Vagina (tissue), 2 donors: ENCODE measurements at regions not wholly inside any gene's neighbourhood (a gene's known extent, or its start where the extent isn't known, plus 50 kb on each side); places are given as distances from the start of the nearest gene placed in this dataset.

Experiments
- DNase-seq, 2 donors: peaks; one replicate each; pipeline ENCODE4 v3.0.0-alpha.2; 2017; ENCODE audit errors: extremely low spot score in 2 of 2
- H3K27ac ChIP-seq: fragments of 200-600 bp; sonication (generic); one replicate; pipeline ENCODE4 v1.5.1; 2019
- H3K27me3 ChIP-seq: fragments of 200-600 bp; sonication (generic); one replicate; pipeline ENCODE4 v1.5.1; 2019
- H3K36me3 ChIP-seq, 2 donors: fragments of 200-600 bp; sonication (generic); one replicate each; pipeline ENCODE4 v1.5.1; 2017 to 2019
- H3K4me1 ChIP-seq: fragments of 200-600 bp; sonication (generic); one replicate; pipeline ENCODE4 v1.5.1; 2019
- H3K4me3 ChIP-seq, 2 donors: fragments of 200-600 bp; sonication (generic); 1 replicate in 1 of 2; 2 replicates in 1 of 2; pipeline ENCODE4 v1.5.1; 2016 to 2019
- H3K9me3 ChIP-seq: fragments of 200-600 bp; sonication (generic); one replicate; pipeline ENCODE4 v1.5.1; 2019
- CTCF ChIP-seq, 3 experiments: fragments of 450-650 bp in 2 of 3; fragments of 200-600 bp in 1 of 3; sonication (generic) in 1 of 3; IDR thresholded peaks; one replicate each; pipeline ENCODE4 v1.5.1; 2017 to 2019; ENCODE audit warnings: antibody characterized with exemption in 3 of 3, mild to moderate bottlenecking in 2 of 3, moderate library complexity in 2 of 3
- POLR2A ChIP-seq, 2 donors: fragments of 450-650 bp; IDR thresholded peaks; one replicate each; pipeline ENCODE4 v1.6.1; 2017; ENCODE audit warnings: antibody characterized with exemption in 2 of 2, mild to moderate bottlenecking in 2 of 2, moderate library complexity in 2 of 2
- POLR2AphosphoS5 ChIP-seq, 2 donors: sonication (generic); formaldehyde crosslinking; IDR thresholded peaks; one replicate each; pipeline ENCODE4 v1.9.0; 2017; ENCODE audit warnings: antibody characterized with exemption in 2 of 2, mild to moderate bottlenecking in 2 of 2, low read depth in 1 of 2; ENCODE audit not compliant: insufficient read depth in 1 of 2
- intact Hi-C: fragments of 100-400 bp; cut with DNase I; formaldehyde crosslinking; loops from one replicate; pipeline ENCODE4 v1.15.1; 2023

GRCh38 chr22:48646216-48646925, 1181.3 kb downstream of the BRD1 start:
- TF ChIP-seq POLR2AphosphoS5 (IDR thresholded peaks at IDR 0.05; ENCODE audit: insufficient read depth in 1 of 2, low read depth in 1 of 2) (no peak), POLR2A (IDR thresholded peaks at IDR 0.05) (no peak)
- no peaks in the 10 kb centered on the region for H3K4me1 ChIP-seq

DNA sequence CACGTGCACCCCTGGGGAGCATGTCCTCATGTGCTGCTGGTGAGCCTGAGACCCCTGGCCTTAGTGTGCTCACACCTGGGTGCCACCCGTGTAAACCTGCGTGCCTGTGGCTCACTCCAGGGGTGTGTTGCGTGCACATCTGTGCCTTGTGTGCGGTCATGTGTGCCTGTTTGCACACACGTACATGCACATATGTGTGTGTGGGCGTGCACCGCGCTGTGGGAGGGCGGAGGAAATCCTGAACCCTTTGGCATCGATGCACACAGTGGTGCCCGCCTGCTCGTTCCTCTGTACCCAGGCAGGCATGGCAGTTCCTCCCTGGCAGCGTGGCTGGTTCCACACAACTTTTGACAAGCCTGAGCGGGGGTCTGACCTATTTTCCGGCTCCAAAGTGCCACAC, 1181.9 kb downstream of the BRD1 start:
- DNase-seq: no peak
- Histone ChIP-seq H3K27ac (no peak overlapping the region), H3K27me3 (no peaks in the 10 kb centered on the region), H3K4me3 (no peak overlapping the region), H3K4me1 (no peaks in the 10 kb centered on the region), H3K9me3 (no peaks in the 10 kb centered on the region), H3K36me3 (no peaks in the 10 kb centered on the region)
- intact Hi-C loops: no loop called here
- TF ChIP-seq POLR2AphosphoS5 (IDR thresholded peaks at IDR 0.05; ENCODE audit: insufficient read depth in 1 of 2, low read depth in 1 of 2) (no peak), POLR2A (IDR thresholded peaks at IDR 0.05) (no peak), CTCF (IDR thresholded peaks at IDR 0.05) (no peak)

More at GRCh38 chr22:48646216-48646925, 1181.3 kb downstream of the BRD1 start:
- Histone ChIP-seq H3K4me3 (no peak overlapping the region), H3K27ac (no peak overlapping the region), H3K36me3 (no peaks in the 10 kb centered on the region), H3K9me3 (no peaks in the 10 kb centered on the region), H3K27me3 (no peaks in the 10 kb centered on the region)
- intact Hi-C loops: no loop called here
- no peak for DNase-seq

DNA sequence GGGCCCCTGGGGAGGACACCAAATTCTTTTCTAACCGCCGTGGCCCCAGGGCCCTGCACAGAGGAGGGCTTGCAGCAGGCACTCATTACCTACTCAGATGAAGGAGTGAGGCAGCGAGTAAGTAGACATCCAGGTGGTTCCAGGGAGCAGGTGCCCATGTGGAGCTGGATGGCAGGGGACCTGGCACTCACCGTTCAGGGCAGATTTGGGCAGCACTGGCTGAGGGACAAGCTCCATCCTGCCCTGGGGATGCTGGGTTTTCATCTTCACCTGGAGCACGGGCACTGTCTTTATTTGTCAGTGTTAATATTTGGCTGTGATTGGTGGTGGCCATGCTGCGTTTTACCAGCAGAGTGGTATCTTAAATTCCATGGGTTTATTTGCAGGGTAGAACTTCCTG, 1182.7 kb downstream of the BRD1 start:
- H3K36me3 ChIP-seq: no peaks in the 10 kb centered on the region
- intact Hi-C loops: no loop called here
- no peaks in the 10 kb centered on the region for H3K4me1 ChIP-seq

DNA sequence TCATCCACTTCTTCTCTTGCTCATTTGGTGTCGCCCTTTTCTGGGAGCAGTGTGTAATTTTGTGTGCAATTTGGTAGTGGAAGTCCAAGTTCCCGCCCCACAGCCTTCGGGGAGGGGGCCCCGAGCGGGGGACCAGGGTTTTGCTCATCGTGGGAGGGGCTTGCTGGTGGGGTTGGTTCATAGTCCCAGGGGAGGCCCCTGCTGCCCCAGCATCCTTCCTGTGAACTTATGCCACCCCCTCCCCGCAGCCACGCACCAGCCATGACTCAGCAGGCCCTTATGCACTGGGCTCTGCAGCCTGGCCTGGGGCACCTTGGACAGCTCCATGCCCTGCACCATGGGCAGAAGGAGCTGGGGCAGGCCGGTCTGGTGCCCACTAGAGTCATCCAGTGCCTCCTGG, 1183.6 kb downstream of the BRD1 start:
- H3K4me3 ChIP-seq: no peak overlapping the region
- no peaks in the 10 kb centered on the region for H3K36me3 ChIP-seq
- no peaks in the 10 kb centered on the region for H3K27me3 ChIP-seq
- no peaks in the 10 kb centered on the region for H3K9me3 ChIP-seq
- no peak for DNase-seq
- no peak overlapping the region for H3K27ac ChIP-seq
- no peak for TF ChIP-seq POLR2A (IDR thresholded peaks at IDR 0.05)
- no peak for TF ChIP-seq POLR2AphosphoS5 (IDR thresholded peaks at IDR 0.05; ENCODE audit: insufficient read depth in 1 of 2, low read depth in 1 of 2)
- no peak for TF ChIP-seq CTCF (IDR thresholded peaks at IDR 0.05)
- no peaks in the 10 kb centered on the region for H3K4me1 ChIP-seq
- intact Hi-C loops: no loop called here

More for the DNA sequence above, 1182.7 kb downstream of the BRD1 start:
- H3K27me3 ChIP-seq: no peaks in the 10 kb centered on the region
- no peak overlapping the region for H3K4me3 ChIP-seq
- no peaks in the 10 kb centered on the region for H3K9me3 ChIP-seq
- TF ChIP-seq CTCF (IDR thresholded peaks at IDR 0.05): no peak
- H3K27ac ChIP-seq: no peak overlapping the region
- no peak for DNase-seq

DNA sequence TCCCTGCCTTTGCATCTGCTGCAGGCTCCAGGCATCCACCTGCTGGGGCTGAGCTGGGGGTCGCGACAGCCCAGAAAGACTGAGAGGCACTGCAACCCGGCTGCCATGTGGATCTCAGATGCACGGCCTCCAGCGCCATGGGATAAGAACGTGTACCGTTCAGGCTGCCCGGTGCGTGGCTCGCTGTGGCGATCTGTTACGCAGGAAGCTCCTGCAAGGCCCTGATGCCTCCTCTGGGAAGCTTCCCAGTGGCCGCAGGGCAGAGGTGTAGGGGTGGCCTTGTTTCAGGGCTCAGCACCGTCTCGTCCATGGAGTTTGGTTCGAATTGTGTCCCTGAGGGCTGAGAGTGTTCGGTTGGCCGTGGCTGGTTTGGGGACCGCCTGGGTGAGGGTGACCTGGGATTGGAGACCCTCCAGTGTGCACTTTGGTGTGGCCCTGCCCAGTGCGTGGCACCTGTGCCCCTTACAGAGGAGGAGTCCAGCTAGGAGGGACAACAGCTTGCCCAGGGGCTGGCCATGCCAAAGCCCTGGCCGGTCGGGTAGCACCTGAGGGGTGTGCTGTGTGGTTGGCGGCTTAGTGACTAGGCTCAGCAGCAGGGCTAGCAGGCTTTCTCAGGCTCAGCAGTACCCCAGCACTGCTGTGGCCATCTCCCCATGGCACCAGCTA, 1184.5 kb downstream of the BRD1 start:
- intact Hi-C loops: no loop called here

More for the DNA sequence above, 1184.5 kb downstream of the BRD1 start:
- no peaks in the 10 kb centered on the region for H3K9me3 ChIP-seq
- no peak for DNase-seq
- H3K4me3 ChIP-seq: no peak overlapping the region
- TF ChIP-seq POLR2AphosphoS5 (IDR thresholded peaks at IDR 0.05; ENCODE audit: insufficient read depth in 1 of 2, low read depth in 1 of 2) (no peak), POLR2A (IDR thresholded peaks at IDR 0.05) (no peak), CTCF (IDR thresholded peaks at IDR 0.05) (no peak)
- H3K27me3 ChIP-seq: no peaks in the 10 kb centered on the region
- H3K4me1 ChIP-seq: no peaks in the 10 kb centered on the region
- H3K36me3 ChIP-seq: no peaks in the 10 kb centered on the region
- H3K27ac ChIP-seq: no peak overlapping the region
